Left forelimb (tissue), 1 donor: ENCODE measurements at regions not wholly inside any gene's neighbourhood (a gene's known extent, or its start where the extent isn't known, plus 50 kb on each side); places are given as distances from the start of the nearest gene placed in this dataset.

ENCODE experiments used
- DNase-seq: peaks from one replicate; pipeline ENCODE4 v3.0.0-alpha.2; 2018; ENCODE audit warnings: low spot score

- DNase-seq, result no peak
Measured at GRCh38 chr1:103854279-103854678, 104.6 kb downstream of the AMY1C start.

GRCh38 chr1:103859721-103860120 lies 110.0 kb downstream of the AMY1C start:
- DNase-seq, result no peak

GRCh38 chr1:103898576-103899345 lies 149.1 kb downstream of the AMY1C start:
- DNase-seq, result no peak

GRCh38 chr1:103900005-103900404 lies 150.3 kb downstream of the AMY1C start:
- no peak for DNase-seq

GRCh38 chr1:103901072-103901471 lies 151.4 kb downstream of the AMY1C start:
- DNase-seq, result no peak

- DNase-seq, result no peak
Measured at GRCh38 chr1:103905363-103905762, 155.7 kb downstream of the AMY1C start.

GRCh38 chr1:103911450-103911849 lies 161.8 kb downstream of the AMY1C start:
- DNase-seq, result no peak

- no peak for DNase-seq
Measured at GRCh38 chr1:103917795-103918194, 168.1 kb downstream of the AMY1C start.

GRCh38 chr1:103931891-103932290 lies 182.2 kb downstream of the AMY1C start:
- no peak for DNase-seq

GRCh38 chr1:103937763-103938357 lies 188.2 kb downstream of the AMY1C start:
- DNase-seq, result no peak

GRCh38 chr1:103941086-103941485 lies 191.4 kb downstream of the AMY1C start:
- no peak for DNase-seq

GRCh38 chr1:103942029-103942428 lies 192.3 kb downstream of the AMY1C start:
- DNase-seq, result no peak

GRCh38 chr1:103945774-103946173 lies 196.1 kb downstream of the AMY1C start:
- no peak for DNase-seq

- no peak for DNase-seq
Measured at GRCh38 chr1:103948526-103948925, 198.8 kb downstream of the AMY1C start.

GRCh38 chr1:103949779-103950178 lies 200.1 kb downstream of the AMY1C start:
- DNase-seq, result no peak

GRCh38 chr1:103953386-103953785 lies 203.7 kb downstream of the AMY1C start:
- DNase-seq, result no peak

- DNase-seq, result no peak
Measured at GRCh38 chr1:103958699-103959098, 209.0 kb downstream of the AMY1C start.

- DNase-seq, result no peak
Measured at GRCh38 chr1:103959565-103959964, 209.9 kb downstream of the AMY1C start.

- no peak for DNase-seq
Measured at GRCh38 chr1:103960045-103960444, 210.3 kb downstream of the AMY1C start.

- no peak for DNase-seq
Measured at GRCh38 chr1:103960710-103961109, 211.0 kb downstream of the AMY1C start.

GRCh38 chr1:103986792-103987191 lies 237.1 kb downstream of the AMY1C start:
- no peak for DNase-seq

- DNase-seq, result no peak
Measured at GRCh38 chr1:103997631-103998030, 247.9 kb downstream of the AMY1C start.

GRCh38 chr1:104018922-104019674 lies 269.4 kb downstream of the AMY1C start:
- no peak for DNase-seq
